Smooth muscle cell (in vitro differentiated cells): ENCODE measurements at regions not wholly inside any gene's neighbourhood (a gene's known extent, or its start where the extent isn't known, plus 50 kb on each side); places are given as distances from the start of the nearest gene placed in this dataset.

Experiments
- DNase-seq: peaks from one replicate; lab custom pipeline; 2025; ENCODE audit not compliant: unreplicated experiment; lab: John Stamatoyannopoulos, UW
- H2AFZ ChIP-seq: fragments of 200-600 bp; sonication (generic); 2 replicates; pipeline ENCODE4 v1.6.0; 2016; ENCODE audit warnings: antibody characterized with exemption, low read depth, mild to moderate bottlenecking
- H3F3A ChIP-seq: fragments of 200-600 bp; sonication (generic); 2 replicates; pipeline ENCODE4 v1.6.0; 2017; ENCODE audit warnings: antibody characterized with exemption, low read depth
- H3K27ac ChIP-seq: fragments of 200-600 bp; sonication (generic); 2 replicates; pipeline ENCODE4 v1.5.1; 2016; ENCODE audit warnings: low read depth, mild to moderate bottlenecking
- H3K27me3 ChIP-seq: fragments of 200-600 bp; sonication (generic); 2 replicates; pipeline ENCODE4 v1.6.1; 2016; ENCODE audit warnings: low read depth, mild to moderate bottlenecking
- H3K36me3 ChIP-seq: fragments of 200-600 bp; sonication (generic); 2 replicates; pipeline ENCODE4 v1.5.1; 2016; ENCODE audit warnings: low read depth
- H3K4me1 ChIP-seq: fragments of 200-600 bp; sonication (generic); 2 replicates; pipeline ENCODE4 v1.5.1; 2016; ENCODE audit warnings: low read depth
- H3K4me2 ChIP-seq: fragments of 200-600 bp; sonication (generic); 2 replicates; pipeline ENCODE4 v1.6.0; 2016; ENCODE audit warnings: mild to moderate bottlenecking
- H3K4me3 ChIP-seq: fragments of 200-600 bp; sonication (generic); 2 replicates; pipeline ENCODE4 v1.5.1; 2016; ENCODE audit warnings: mild to moderate bottlenecking
- H3K79me2 ChIP-seq: fragments of 200-600 bp; sonication (generic); 2 replicates; pipeline ENCODE4 v1.6.0; 2016; ENCODE audit warnings: low read depth, mild to moderate bottlenecking
- H3K9ac ChIP-seq: fragments of 200-600 bp; sonication (generic); 2 replicates; pipeline ENCODE4 v1.6.0; 2016; ENCODE audit warnings: low read depth
- H3K9me3 ChIP-seq: fragments of 200-600 bp; sonication (generic); replicated peaks from 2 replicates; pipeline ENCODE4 v1.5.1; 2016; ENCODE audit warnings: low read depth
- H4K20me1 ChIP-seq: fragments of 200-600 bp; sonication (generic); 2 replicates; pipeline ENCODE4 v1.6.0; 2016; ENCODE audit warnings: low read depth
- WGBS: methylation state at CpG from one replicate; pipeline ENCODE4 v1.1.7; 2016; ENCODE audit warnings: low lambda C conversion rate; 5-methylcytosine and 5-hydroxymethylcytosine counted together
- TF ChIP-seq, protein P1 (sequence below): fragments of 200-600 bp; sonication (generic); IDR thresholded peaks from 2 replicates; pipeline ENCODE4 v1.5.1; 2017; ENCODE audit warnings: borderline replicate concordance, mild to moderate bottlenecking, antibody characterized with exemption; ENCODE audit not compliant: insufficient read depth, poor library complexity, severe bottlenecking

DNA sequence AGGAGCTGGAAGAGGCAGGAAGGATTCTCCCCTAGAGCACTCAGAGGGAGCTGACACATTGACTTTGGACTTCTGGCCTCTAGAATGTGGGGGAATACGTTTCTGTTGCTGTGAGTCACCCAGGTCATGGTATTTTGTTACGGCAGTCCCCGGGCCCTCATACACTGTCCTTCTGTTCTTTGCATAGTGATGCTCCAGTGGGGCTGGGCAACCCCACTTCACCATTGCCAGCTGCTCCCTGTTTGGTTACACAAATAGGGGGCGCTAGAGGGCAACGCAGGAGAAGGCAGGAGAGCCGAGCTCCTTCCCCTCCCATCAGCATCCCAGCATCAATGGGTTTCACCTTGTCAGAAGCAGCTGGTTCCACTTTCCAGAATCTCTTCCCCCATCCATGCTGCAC lies 257.7 kb upstream of the FOXF1 start:
- no peaks in the 10 kb centered on the region for H3K36me3 ChIP-seq
- no peaks in the 10 kb centered on the region for H4K20me1 ChIP-seq
- no peaks in the 10 kb centered on the region for H3K9me3 ChIP-seq
- no peak overlapping the region for H3K4me2 ChIP-seq
- H3F3A ChIP-seq = no peaks in the 10 kb centered on the region
- H3K79me2 ChIP-seq = no peaks in the 10 kb centered on the region
- TF ChIP-seq, protein P1, sequence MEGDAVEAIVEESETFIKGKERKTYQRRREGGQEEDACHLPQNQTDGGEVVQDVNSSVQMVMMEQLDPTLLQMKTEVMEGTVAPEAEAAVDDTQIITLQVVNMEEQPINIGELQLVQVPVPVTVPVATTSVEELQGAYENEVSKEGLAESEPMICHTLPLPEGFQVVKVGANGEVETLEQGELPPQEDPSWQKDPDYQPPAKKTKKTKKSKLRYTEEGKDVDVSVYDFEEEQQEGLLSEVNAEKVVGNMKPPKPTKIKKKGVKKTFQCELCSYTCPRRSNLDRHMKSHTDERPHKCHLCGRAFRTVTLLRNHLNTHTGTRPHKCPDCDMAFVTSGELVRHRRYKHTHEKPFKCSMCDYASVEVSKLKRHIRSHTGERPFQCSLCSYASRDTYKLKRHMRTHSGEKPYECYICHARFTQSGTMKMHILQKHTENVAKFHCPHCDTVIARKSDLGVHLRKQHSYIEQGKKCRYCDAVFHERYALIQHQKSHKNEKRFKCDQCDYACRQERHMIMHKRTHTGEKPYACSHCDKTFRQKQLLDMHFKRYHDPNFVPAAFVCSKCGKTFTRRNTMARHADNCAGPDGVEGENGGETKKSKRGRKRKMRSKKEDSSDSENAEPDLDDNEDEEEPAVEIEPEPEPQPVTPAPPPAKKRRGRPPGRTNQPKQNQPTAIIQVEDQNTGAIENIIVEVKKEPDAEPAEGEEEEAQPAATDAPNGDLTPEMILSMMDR = peak; percentile 28
- H3K4me3 ChIP-seq = no peak overlapping the region
- H3K27ac ChIP-seq = no peak overlapping the region
- H3K27me3 ChIP-seq = no peaks in the 10 kb centered on the region
- H3K9ac ChIP-seq = no peak overlapping the region
- H2AFZ ChIP-seq = no peak overlapping the region
- no peak for DNase-seq
- no peaks in the 10 kb centered on the region for H3K4me1 ChIP-seq
- WGBS = 30% methylated on average over 6 of the region's 6 CpGs

DNA sequence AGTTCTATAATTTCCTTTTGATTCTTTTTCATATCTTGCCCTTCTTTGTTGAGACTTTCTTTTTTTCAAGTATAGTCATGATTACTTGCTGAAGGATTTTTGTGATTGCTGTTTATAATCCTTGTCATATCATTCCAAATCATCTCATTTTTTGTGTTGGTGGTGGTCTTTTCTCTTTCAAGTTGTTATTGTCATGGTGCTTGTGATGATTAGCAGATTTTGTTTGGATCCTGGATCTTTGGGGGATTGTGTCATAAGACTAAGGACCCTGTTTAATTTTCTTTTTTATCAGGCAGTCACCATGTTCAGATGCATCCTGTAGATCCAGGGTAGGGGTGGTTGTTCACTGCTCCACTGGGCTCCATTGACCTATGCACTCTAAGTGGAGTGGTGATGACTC lies 254.4 kb upstream of the FOXF1 start:
- TF ChIP-seq, protein P1 = no peak
- no peaks in the 10 kb centered on the region for H3K4me1 ChIP-seq
- no peaks in the 10 kb centered on the region for H3K9me3 ChIP-seq
- DNase-seq = no peak
- no peaks in the 10 kb centered on the region for H4K20me1 ChIP-seq
- H2AFZ ChIP-seq = no peak overlapping the region
- no peak overlapping the region for H3K4me3 ChIP-seq
- no peaks in the 10 kb centered on the region for H3K36me3 ChIP-seq
- peaks cover 5% of the 10 kb centered on the region for H3F3A ChIP-seq
- H3K79me2 ChIP-seq = no peaks in the 10 kb centered on the region
- no peak overlapping the region for H3K27ac ChIP-seq
- no peak overlapping the region for H3K4me2 ChIP-seq
- no peaks in the 10 kb centered on the region for H3K27me3 ChIP-seq
- H3K9ac ChIP-seq = no peak overlapping the region

DNA sequence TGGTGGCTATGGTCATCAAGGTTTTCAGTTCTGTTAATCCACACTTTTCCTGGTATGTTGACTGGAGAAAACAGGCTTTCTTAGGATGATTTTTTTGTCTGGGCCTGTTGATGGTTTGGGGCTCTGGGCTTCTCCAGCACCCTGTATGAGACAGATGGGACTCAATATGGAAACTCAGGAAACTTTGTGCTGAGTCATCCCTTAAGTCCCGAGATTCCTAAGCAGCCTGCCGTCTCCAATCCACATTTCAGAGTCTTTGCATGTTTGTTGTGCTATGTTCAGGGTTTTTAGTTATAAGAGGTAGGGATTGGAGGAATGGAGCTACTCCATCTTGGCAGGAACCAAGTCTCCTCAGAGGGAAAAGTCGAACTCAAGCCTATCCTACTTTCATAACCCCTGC lies 253.3 kb upstream of the FOXF1 start:
- Histone ChIP-seq H4K20me1 (no peaks in the 10 kb centered on the region), H3K36me3 (no peaks in the 10 kb centered on the region), H3K27ac (peak overlapping the region; percentile 91), H3K79me2 (no peaks in the 10 kb centered on the region), H3K27me3 (no peaks in the 10 kb centered on the region), H3K4me2 (no peak overlapping the region), H3K4me3 (no peak overlapping the region), H3F3A (peaks cover 5% of the 10 kb centered on the region), H3K9me3 (no peaks in the 10 kb centered on the region), H2AFZ (no peak overlapping the region), H3K4me1 (no peaks in the 10 kb centered on the region), H3K9ac (peak overlapping the region; percentile 59)
- TF ChIP-seq, protein P1 = no peak
- DNase-seq = no peak
- WGBS = 53% methylated on average over 3 of the region's 3 CpGs

DNA sequence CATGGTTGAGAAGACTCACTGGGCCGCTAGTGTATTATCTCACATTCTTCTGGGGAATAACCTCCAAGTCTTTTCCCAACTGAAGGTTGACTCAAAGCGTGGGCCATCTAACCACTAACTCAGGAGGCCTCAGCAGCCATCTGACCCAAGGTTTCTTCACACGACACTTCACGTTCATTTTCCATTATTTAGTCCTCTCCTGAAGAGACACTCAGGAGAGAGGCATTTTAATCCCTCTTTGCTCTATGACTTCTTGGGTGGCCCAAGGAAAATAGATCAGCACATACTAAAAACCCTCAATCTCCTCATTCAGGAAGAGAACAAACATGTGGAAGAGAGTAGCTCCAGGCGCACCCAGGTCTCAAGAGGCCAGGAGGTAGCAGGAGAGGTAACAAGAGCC lies 252.8 kb upstream of the FOXF1 start:
- 58% methylated on average over 5 of the region's 5 CpGs for WGBS
- H4K20me1 ChIP-seq = no peaks in the 10 kb centered on the region
- H3K9ac ChIP-seq = no peak overlapping the region
- H2AFZ ChIP-seq = no peak overlapping the region
- no peaks in the 10 kb centered on the region for H3K36me3 ChIP-seq
- H3K4me1 ChIP-seq = no peaks in the 10 kb centered on the region
- peak overlapping the region; percentile 91 for H3K27ac ChIP-seq
- H3K79me2 ChIP-seq = no peaks in the 10 kb centered on the region
- no peaks in the 10 kb centered on the region for H3K9me3 ChIP-seq
- H3K27me3 ChIP-seq = no peaks in the 10 kb centered on the region
- TF ChIP-seq, protein P1 = no peak
- peak overlapping the region; percentile 8 for H3K4me2 ChIP-seq
- H3F3A ChIP-seq = peaks cover 5% of the 10 kb centered on the region
- no peak overlapping the region for H3K4me3 ChIP-seq
- no peak for DNase-seq
